IMR-90 (cell line): ENCODE measurements at regions not wholly inside any gene's neighbourhood (a gene's known extent, or its start where the extent isn't known, plus 50 kb on each side); places are given as distances from the start of the nearest gene placed in this dataset.

Source experiments
- ATAC-seq: fragments of 200-7000 bp; cut with Tn5 transposase; 2 replicates; pipeline ENCODE4 v1.9.1; 2020; ENCODE audit warnings: low read depth, mild to moderate bottlenecking, moderate library complexity
- BruUV-seq: library from RNA; stranded (reverse); fragments of 400-500 nt; replicated peaks from 2 replicates; lab custom pipeline; 2021; lab: Mats Ljungman, UMichigan
- CTCF ChIA-PET: fragments of 300-600 bp; formaldehyde crosslinking; extraction: SDS; loops from one replicate; lab custom pipeline; 2021; ENCODE audit warnings: antibody characterized with exemption; lab: Yijun Ruan, JAX
- POLR2A ChIA-PET: fragments of 300-600 bp; sonication (Branson Sonifier 250); formaldehyde crosslinking; loops from one replicate; lab custom pipeline; 2022; ENCODE audit warnings: antibody characterized with exemption; ENCODE audit not compliant: unreplicated experiment; lab: Charles Lee
- DNase-seq: peaks from one replicate; pipeline ENCODE4 v3.0.0; 2013
- H2AFZ ChIP-seq: replicated peaks from 2 replicates; pipeline ENCODE3; 2013; ENCODE audit warnings: low read length, mild to moderate bottlenecking; ENCODE audit not compliant: poor library complexity
- H2AK5ac ChIP-seq: 2 replicates; pipeline ENCODE4 v1.6.1; 2013; ENCODE audit warnings: low read depth, low read length, inconsistent platforms
- H2AK9ac ChIP-seq: replicated peaks from 2 replicates; pipeline ENCODE3; 2013; ENCODE audit warnings: mild to moderate bottlenecking, low read depth, low read length, moderate library complexity; ENCODE audit not compliant: poor library complexity
- H2BK120ac ChIP-seq: 2 replicates; pipeline ENCODE4 v1.6.1; 2013; ENCODE audit warnings: low read depth, low read length, inconsistent platforms
- H2BK15ac ChIP-seq: 3 replicates; pipeline ENCODE4 v1.6.1; 2013; ENCODE audit warnings: low read depth, low read length, inconsistent platforms
- H2BK20ac ChIP-seq: 2 replicates; pipeline ENCODE4 v1.6.1; 2013; ENCODE audit warnings: low read depth, mild to moderate bottlenecking, inconsistent platforms, low read length, moderate library complexity
- H2BK5ac ChIP-seq: 2 replicates; pipeline ENCODE4 v1.6.1; 2013; ENCODE audit warnings: mild to moderate bottlenecking, low read depth, low read length, inconsistent platforms; ENCODE audit not compliant: poor library complexity, severe bottlenecking
- H3K14ac ChIP-seq: replicated peaks from 2 replicates; pipeline ENCODE4 v1.6.1; 2013; ENCODE audit warnings: low read depth, low read length, inconsistent platforms
- H3K18ac ChIP-seq: 2 replicates; pipeline ENCODE4 v1.6.1; 2013; ENCODE audit warnings: low read depth, low read length, control low read depth
- H3K23ac ChIP-seq: 2 replicates; pipeline ENCODE4 v1.6.1; 2013; ENCODE audit warnings: low read depth, low read length, inconsistent platforms
- H3K27ac ChIP-seq: 2 replicates; pipeline ENCODE4 v1.5.1; 2013; ENCODE audit warnings: mild to moderate bottlenecking, control low read depth, low read length; ENCODE audit not compliant: insufficient read depth
- H3K27me3 ChIP-seq: 2 replicates; pipeline ENCODE4 v1.6.1; 2013; ENCODE audit warnings: low read length; ENCODE audit not compliant: control insufficient read depth, insufficient read depth
- H3K36me3 ChIP-seq: 2 replicates; pipeline ENCODE4 v1.6.1; 2013; ENCODE audit warnings: low read length, mixed read lengths; ENCODE audit not compliant: control insufficient read depth, insufficient read depth
- H3K4ac ChIP-seq: 2 replicates; pipeline ENCODE4 v1.6.1; 2013; ENCODE audit warnings: low read depth, low read length, inconsistent platforms
- H3K4me1 ChIP-seq: 2 replicates; pipeline ENCODE4 v1.6.1; 2013; ENCODE audit warnings: low read length, mixed read lengths; ENCODE audit not compliant: control insufficient read depth, insufficient read depth
- H3K4me2 ChIP-seq: 2 replicates; pipeline ENCODE4 v1.6.1; 2013; ENCODE audit warnings: low read depth, mild to moderate bottlenecking, control low read depth, low read length, moderate library complexity
- H3K4me3 ChIP-seq: 2 replicates; pipeline ENCODE4 v1.5.1; 2013; ENCODE audit warnings: low read depth, mild to moderate bottlenecking, control low read depth, low read length, moderate library complexity; ENCODE audit not compliant: insufficient read depth
- H3K56ac ChIP-seq: 2 replicates; pipeline ENCODE4 v1.6.1; 2013; ENCODE audit warnings: low read length, inconsistent platforms; ENCODE audit not compliant: insufficient read depth; ENCODE audit errors: extremely low read depth
- H3K79me1 ChIP-seq, 2 experiments: 2 replicates each; pipeline ENCODE4 v1.6.1; 2013; ENCODE audit warnings: low read length in 2 of 2, inconsistent platforms in 1 of 2, low read depth in 1 of 2
- H3K9ac ChIP-seq: 2 replicates; pipeline ENCODE4 v1.6.1; 2013; ENCODE audit warnings: low read depth, low read length, control low read depth
- H3K9me1 ChIP-seq: 2 replicates; pipeline ENCODE4 v1.6.1; 2013; ENCODE audit warnings: low read length, inconsistent platforms; ENCODE audit not compliant: insufficient read depth
- H3K9me3 ChIP-seq: 2 replicates; pipeline ENCODE4 v1.6.1; 2013; ENCODE audit warnings: low read length; ENCODE audit not compliant: control insufficient read depth, insufficient read depth
- H4K20me1 ChIP-seq: 2 replicates; pipeline ENCODE4 v1.6.1; 2013; ENCODE audit warnings: low read length, inconsistent platforms; ENCODE audit not compliant: insufficient read depth
- H4K5ac ChIP-seq: 2 replicates; pipeline ENCODE4 v1.6.1; 2013; ENCODE audit warnings: mild to moderate bottlenecking, low read depth, low read length, control low read depth
- H4K8ac ChIP-seq, 2 experiments: 2 replicates each; pipeline ENCODE4 v1.6.1; 2013; ENCODE audit warnings: low read depth in 2 of 2, low read length in 2 of 2, control low read depth in 1 of 2, inconsistent platforms in 1 of 2
- H4K91ac ChIP-seq: 2 replicates; pipeline ENCODE4 v1.6.1; 2013; ENCODE audit warnings: low read depth, low read length, inconsistent platforms; ENCODE audit not compliant: insufficient read depth
- BHLHE40 ChIP-seq: fragments of 150-350 bp; IDR thresholded peaks from 2 replicates; pipeline ENCODE4 v1.6.1; 2016; ENCODE audit warnings: mild to moderate bottlenecking, low read depth, low read length
- CEBPB ChIP-seq: IDR thresholded peaks from 2 replicates; pipeline ENCODE4 v1.6.1; 2012; ENCODE audit warnings: low read depth, low read length, improper control_type of control experiment
- CTCF ChIP-seq: conservative IDR thresholded peaks from 2 replicates; pipeline ENCODE4 v1.5.1; 2012; ENCODE audit warnings: mild to moderate bottlenecking, low read depth, low read length, improper control_type of control experiment
- FOS ChIP-seq: fragments of 150-350 bp; IDR thresholded peaks from 2 replicates; pipeline ENCODE4 v1.6.1; 2016; ENCODE audit warnings: low read depth, low read length
- MAFK ChIP-seq: IDR thresholded peaks from 2 replicates; pipeline ENCODE4 v1.6.1; 2012; ENCODE audit warnings: low read depth, low read length, improper control_type of control experiment
- MAZ ChIP-seq: IDR thresholded peaks from 2 replicates; pipeline ENCODE4 v1.6.1; 2012; ENCODE audit warnings: low read depth, mild to moderate bottlenecking, low read length, improper control_type of control experiment, moderate library complexity, borderline replicate concordance
- MXI1 ChIP-seq: IDR thresholded peaks from 2 replicates; pipeline ENCODE4 v1.6.1; 2012; ENCODE audit warnings: low read depth, mild to moderate bottlenecking, low read length, moderate library complexity, borderline replicate concordance
- NFE2L2 ChIP-seq: fragments of 150-350 bp; IDR thresholded peaks from 2 replicates; pipeline ENCODE4 v1.6.1; 2016; ENCODE audit warnings: low read depth, mild to moderate bottlenecking, low read length
- POLR2A ChIP-seq: IDR thresholded peaks from 2 replicates; pipeline ENCODE4 v1.6.1; 2012; ENCODE audit warnings: mild to moderate bottlenecking, low read depth, low read length
- RAD21 ChIP-seq: IDR thresholded peaks from 2 replicates; pipeline ENCODE4 v1.6.1; 2012; ENCODE audit warnings: low read length, improper control_type of control experiment
- RCOR1 ChIP-seq: IDR thresholded peaks from 2 replicates; pipeline ENCODE4 v1.6.1; 2012; ENCODE audit warnings: mild to moderate bottlenecking, low read length, improper control_type of control experiment; ENCODE audit not compliant: insufficient replicate concordance
- RFX5 ChIP-seq: IDR thresholded peaks from 2 replicates; pipeline ENCODE4 v1.8.0; 2012; ENCODE audit warnings: low read depth, mild to moderate bottlenecking, low read length, moderate library complexity
- SMC3 ChIP-seq: fragments of 150-350 bp; IDR thresholded peaks from 2 replicates; pipeline ENCODE4 v1.6.1; 2016; ENCODE audit warnings: low read depth, mild to moderate bottlenecking, antibody characterized with exemption, low read length, moderate library complexity
- USF2 ChIP-seq: fragments of 150-350 bp; IDR thresholded peaks from 2 replicates; pipeline ENCODE4 v1.6.1; 2017; ENCODE audit warnings: mild to moderate bottlenecking, antibody characterized with exemption, low read length, low read depth
- WGBS, 2 experiments: methylation state at CpG; one replicate each; pipeline versions ENCODE4 v1.1.5 to v1.1.7; 2013; ENCODE audit warnings: missing lambda C conversion rate in 2 of 2; ENCODE audit not compliant: insufficient read length in 1 of 2; ENCODE audit errors: extremely low coverage in 2 of 2; 5-methylcytosine and 5-hydroxymethylcytosine counted together
- dilution Hi-C: fragments of 300-500 bp; cut with HindIII; formaldehyde crosslinking; loops from one replicate; pipeline ENCODE4 v1.14.3; 2018; ENCODE audit warnings: low sequenced_read_pairs; ENCODE audit not compliant: unreplicated experiment
- in situ Hi-C: fragments of 300-500 bp; cut with MboI; formaldehyde crosslinking; loops from 3 replicates; pipeline ENCODE4 v1.14.3; 2019; ENCODE audit warnings: low sequenced_read_pairs, inconsistent platforms, mixed read lengths
- intact Hi-C: fragments of 100-400 bp; cut with micrococcal nuclease; formaldehyde crosslinking; loops from 2 replicates; pipeline ENCODE4 v1.10.0; 2022
- TF ChIP-seq, protein P1 (sequence below): fragments of 150-350 bp; IDR thresholded peaks from 2 replicates; pipeline ENCODE4 v1.6.1; 2016; ENCODE audit warnings: low read depth, mild to moderate bottlenecking, low read length, moderate library complexity, borderline replicate concordance

DNA sequence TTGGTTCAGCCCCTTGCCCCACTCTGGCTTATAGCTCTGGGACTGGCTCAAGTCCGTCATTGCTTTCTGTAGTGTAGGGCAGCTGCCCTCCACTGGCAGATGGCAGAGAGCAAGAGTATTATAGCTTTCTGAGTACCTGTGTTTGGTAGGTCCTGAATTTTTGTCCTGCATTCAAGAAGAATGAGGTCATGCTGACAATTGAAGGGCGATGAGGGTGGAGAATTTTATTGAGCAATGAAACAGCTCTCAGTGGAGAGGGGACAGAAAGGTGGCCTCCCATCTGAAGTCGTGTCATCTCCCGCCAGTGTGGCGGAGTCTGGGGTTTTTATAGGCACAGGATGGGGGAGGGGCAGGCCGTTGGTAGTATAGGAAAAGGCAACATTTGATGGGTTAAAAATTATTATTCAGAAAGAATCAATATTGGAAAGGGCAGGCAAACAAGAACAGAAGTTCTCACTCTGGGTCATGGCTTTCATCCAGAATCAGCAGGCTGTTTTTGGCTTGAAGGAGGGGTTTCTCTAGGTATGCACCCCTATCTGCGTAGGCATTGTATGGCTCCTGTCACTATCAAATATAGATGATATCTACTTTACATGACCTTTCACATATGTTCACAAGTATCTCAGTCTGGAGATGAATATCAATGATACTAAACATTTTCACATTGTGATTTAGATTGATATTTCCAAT is 1239.7 kb upstream of the ALCAM start:
- Histone ChIP-seq H3K4me3 (no peak overlapping the region), H3K9ac (no peak overlapping the region), H3K9me1 (no peaks in the 10 kb centered on the region), H4K20me1 (no peaks in the 10 kb centered on the region), H3K4me1 (no peaks in the 10 kb centered on the region), H2BK5ac (no peak overlapping the region), H2AFZ (no peak overlapping the region), H2BK15ac (no peak overlapping the region), H4K91ac (no peak overlapping the region), H3K36me3 (no peaks in the 10 kb centered on the region), H2AK9ac (no peak overlapping the region), H4K5ac (no peak overlapping the region), H3K9me3 (peaks cover 3% of the 10 kb centered on the region; the same call in 1 of the 2 replicates), H3K14ac (no peak overlapping the region), H3K56ac (no peak overlapping the region), H3K79me1 (no peaks in the 10 kb centered on the region), H3K4ac (no peak overlapping the region), H3K18ac (no peak overlapping the region), H3K27me3 (no peaks in the 10 kb centered on the region), H2AK5ac (no peak overlapping the region), H2BK20ac (no peak overlapping the region), H3K27ac (no peak overlapping the region), H4K8ac (no peak overlapping the region), H2BK120ac (no peak overlapping the region), H3K4me2 (no peak overlapping the region), H3K23ac (no peak overlapping the region)
- dilution Hi-C loops, result no loop called here
- 54% methylated on average over 3 of the region's 7 CpGs; no CpG with 5 or more reads in 1 of the 2 experiments for WGBS, 2 experiments
- ChIA-PET CTCF (no interaction called here), POLR2A (no interaction called here)
- no peak for TF ChIP-seq CTCF
- TF ChIP-seq RAD21, result no peak
- TF ChIP-seq USF2, result no peak
- no peak for TF ChIP-seq RFX5
- TF ChIP-seq MAZ, result no peak
- TF ChIP-seq BHLHE40, result no peak
- TF ChIP-seq, protein P1, sequence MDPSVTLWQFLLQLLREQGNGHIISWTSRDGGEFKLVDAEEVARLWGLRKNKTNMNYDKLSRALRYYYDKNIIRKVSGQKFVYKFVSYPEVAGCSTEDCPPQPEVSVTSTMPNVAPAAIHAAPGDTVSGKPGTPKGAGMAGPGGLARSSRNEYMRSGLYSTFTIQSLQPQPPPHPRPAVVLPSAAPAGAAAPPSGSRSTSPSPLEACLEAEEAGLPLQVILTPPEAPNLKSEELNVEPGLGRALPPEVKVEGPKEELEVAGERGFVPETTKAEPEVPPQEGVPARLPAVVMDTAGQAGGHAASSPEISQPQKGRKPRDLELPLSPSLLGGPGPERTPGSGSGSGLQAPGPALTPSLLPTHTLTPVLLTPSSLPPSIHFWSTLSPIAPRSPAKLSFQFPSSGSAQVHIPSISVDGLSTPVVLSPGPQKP, result no peak
- no peak for TF ChIP-seq MXI1
- TF ChIP-seq NFE2L2, result no peak
- TF ChIP-seq POLR2A, result no peak
- TF ChIP-seq CEBPB, result no peak
- no peak for TF ChIP-seq FOS
- TF ChIP-seq RCOR1, result no peak
- TF ChIP-seq SMC3, result no peak
- TF ChIP-seq MAFK, result no peak
- DNase-seq (no peak), ATAC-seq (no peak)
- in situ Hi-C loops, result no loop called here
- intact Hi-C loops, result no loop called here
- BruUV-seq, result no TSS peak
